NCI-H146 treated with DMSO at 0.1 percent for 48 hours (cell line): ENCODE measurements at regions not wholly inside any gene's neighbourhood (a gene's known extent, or its start where the extent isn't known, plus 50 kb on each side); places are given as distances from the start of the nearest gene placed in this dataset.

Experiments
- DNase-seq: peaks from one replicate; lab custom pipeline; 2025; ENCODE audit not compliant: unreplicated experiment; lab: John Stamatoyannopoulos, UW

GRCh38 chr5:91910247-91910646 lies 527.1 kb upstream of the ARRDC3 start:
- DNase-seq, result no peak

GRCh38 chr5:91906494-91906893 lies 523.4 kb upstream of the ARRDC3 start:
- no peak for DNase-seq

- DNase-seq, result no peak
These were observed 522.9 kb upstream of the ARRDC3 start for GRCh38 chr5:91906027-91906426.

- no peak for DNase-seq
These were observed 515.8 kb upstream of the ARRDC3 start for GRCh38 chr5:91898898-91899297.

GRCh38 chr5:91898019-91898418 lies 514.9 kb upstream of the ARRDC3 start:
- DNase-seq, result no peak

GRCh38 chr5:91888810-91889209 lies 505.7 kb upstream of the ARRDC3 start:
- DNase-seq, result no peak

- DNase-seq, result peak; percentile 4
These were observed 502.5 kb upstream of the ARRDC3 start for GRCh38 chr5:91885291-91886265.

DNA sequence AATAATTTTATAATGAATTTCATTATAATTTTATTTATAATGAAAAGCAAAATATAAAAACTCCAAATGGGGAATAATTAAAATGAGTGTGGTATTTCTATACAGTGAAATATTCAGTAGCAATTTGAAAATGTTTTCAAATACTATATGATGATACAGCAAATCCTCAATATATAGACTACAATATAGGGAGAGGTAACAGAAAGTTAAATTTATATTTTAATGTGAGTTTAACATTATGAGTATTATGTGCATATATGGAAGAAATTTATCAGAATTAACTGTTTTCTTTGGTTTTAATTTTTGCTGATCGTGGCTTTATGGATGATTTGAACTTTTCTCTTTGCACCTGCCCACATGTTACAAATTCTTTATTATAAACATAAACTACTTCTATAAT lies 500.9 kb upstream of the ARRDC3 start:
- DNase-seq, result no peak

- DNase-seq, result no peak
These were observed 492.2 kb upstream of the ARRDC3 start for GRCh38 chr5:91875196-91875779.

- DNase-seq, result no peak
These were observed 484.7 kb upstream of the ARRDC3 start for GRCh38 chr5:91867799-91868198.

GRCh38 chr5:91865915-91866314 lies 482.8 kb upstream of the ARRDC3 start:
- DNase-seq, result no peak

- DNase-seq, result no peak
These were observed 481.8 kb upstream of the ARRDC3 start for GRCh38 chr5:91864962-91865361.

DNA sequence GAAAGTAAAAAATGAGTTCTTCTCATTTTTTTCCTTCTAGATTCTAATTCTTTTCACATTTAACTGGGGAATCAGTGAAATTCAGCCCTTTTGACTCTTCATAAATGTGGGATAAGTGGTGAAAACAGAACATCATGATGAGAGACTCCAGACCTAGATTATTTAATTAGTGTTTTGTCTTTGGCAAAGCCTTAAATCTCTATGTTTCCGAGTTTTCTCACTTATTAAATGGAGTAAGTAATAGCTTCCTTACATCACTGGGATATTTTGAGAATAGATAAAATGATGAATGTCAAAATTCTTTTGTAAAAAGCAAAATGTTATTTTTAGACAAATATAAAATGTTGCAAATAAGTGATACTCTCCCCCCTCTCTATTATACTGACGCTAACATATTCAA lies 468.6 kb upstream of the ARRDC3 start:
- DNase-seq, result no peak

- DNase-seq, result no peak
These were observed 466.9 kb upstream of the ARRDC3 start for GRCh38 chr5:91850031-91850430.

- no peak for DNase-seq
These were observed 466.0 kb upstream of the ARRDC3 start for GRCh38 chr5:91849069-91849468.

- no peak for DNase-seq
These were observed 465.3 kb upstream of the ARRDC3 start for GRCh38 chr5:91848453-91848852.

GRCh38 chr5:91841423-91841822 lies 458.3 kb upstream of the ARRDC3 start:
- DNase-seq, result no peak

DNA sequence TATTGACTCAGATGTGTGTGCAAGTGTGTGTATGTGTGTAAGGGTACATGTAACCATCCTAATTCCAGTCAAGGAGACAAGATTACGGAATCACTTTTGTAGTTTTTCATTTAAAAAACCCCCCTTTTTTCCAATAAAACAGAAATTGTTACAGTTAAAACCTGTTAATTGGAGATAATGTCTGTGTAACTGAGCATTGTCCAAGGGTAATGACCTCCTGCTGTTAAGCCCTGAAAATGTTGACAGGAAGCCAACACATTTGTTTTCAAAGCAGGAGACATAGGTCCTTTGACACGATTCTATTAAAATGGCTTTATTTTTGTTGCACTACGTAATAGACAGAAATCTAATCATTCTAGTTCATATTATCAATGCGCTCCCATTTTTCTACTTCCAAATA lies 457.3 kb upstream of the ARRDC3 start:
- DNase-seq, result no peak

GRCh38 chr5:91839721-91840120 lies 456.6 kb upstream of the ARRDC3 start:
- no peak for DNase-seq

GRCh38 chr5:91839233-91839632 lies 456.1 kb upstream of the ARRDC3 start:
- no peak for DNase-seq

DNA sequence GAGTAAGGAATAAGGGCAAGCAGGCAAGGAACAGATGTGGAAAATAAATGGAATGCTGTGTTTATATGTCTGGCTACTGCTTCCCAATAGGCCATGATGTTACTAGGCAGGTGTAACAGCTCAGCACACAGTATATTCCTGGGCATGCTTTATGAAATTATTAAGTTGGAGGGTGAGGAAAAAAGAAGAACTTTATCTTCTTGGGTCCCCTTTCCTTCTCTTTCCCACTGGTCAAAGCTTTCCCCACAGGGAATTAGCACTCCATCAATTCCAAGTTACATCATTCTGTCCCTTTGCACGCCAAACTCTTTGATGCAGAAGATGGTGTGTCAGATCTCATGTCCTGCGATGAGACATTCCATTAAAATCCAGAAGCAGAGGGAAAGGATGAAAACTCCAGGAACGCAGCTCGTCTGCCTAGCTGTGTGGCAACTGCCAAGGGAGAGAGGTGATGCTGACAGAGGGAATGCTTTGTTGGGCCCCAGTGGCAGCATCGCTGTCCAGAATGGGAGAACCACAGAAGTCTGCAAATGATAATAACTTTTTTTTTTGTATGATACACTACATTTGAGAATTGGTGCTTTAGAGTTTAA lies 447.3 kb upstream of the ARRDC3 start:
- DNase-seq, result no peak

- no peak for DNase-seq
These were observed 442.5 kb upstream of the ARRDC3 start for GRCh38 chr5:91825618-91826017.
